ENCODE measurements at regions not wholly inside any gene's neighbourhood (a gene's known extent, or its start where the extent isn't known, plus 50 kb on each side); places are given as distances from the start of the nearest gene placed in this dataset.

DNA sequence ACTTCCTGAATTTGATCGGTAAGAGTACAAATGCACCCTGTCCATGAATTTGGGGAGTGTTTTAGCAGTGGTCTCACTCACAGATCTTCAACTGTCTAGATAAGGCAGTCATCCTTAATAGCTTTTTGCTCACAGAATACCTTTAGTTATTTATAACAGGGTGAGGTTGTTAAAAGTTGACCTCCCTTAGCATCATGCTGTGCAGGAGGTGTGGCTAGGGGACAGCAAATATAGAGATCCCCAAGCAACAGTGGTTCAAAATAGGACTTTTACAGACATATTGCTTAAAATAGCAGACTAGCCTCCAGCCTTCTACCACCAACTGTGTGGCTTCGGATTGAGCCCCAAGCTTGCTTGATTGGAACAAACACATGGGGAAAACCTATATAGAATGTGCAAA, 724.4 kb downstream of the TLE1 start:
- no peak for DNase-seq

GRCh38 chr9:80964374-80964773, 725.0 kb downstream of the TLE1 start:
- no peak for DNase-seq

DNA sequence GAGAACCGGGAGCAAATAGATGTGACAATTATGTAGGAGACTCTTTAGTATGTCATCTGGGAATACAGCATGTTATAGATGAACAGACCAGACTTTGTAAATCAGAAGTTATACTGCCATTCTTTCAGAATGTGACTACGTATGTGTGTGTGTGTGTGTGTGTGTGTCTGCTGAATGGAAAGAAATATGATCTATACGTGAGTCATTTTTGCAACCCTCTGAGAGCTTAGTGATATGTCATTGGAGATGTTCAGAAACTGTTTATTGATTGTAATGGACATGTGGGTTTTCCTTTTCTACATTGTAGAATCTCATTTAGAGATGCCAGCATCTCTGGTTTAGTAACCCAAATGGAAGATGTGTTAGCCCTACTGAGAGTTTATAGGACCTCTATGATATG, 731.5 kb downstream of the TLE1 start:
- DNase-seq, result no peak

DNA sequence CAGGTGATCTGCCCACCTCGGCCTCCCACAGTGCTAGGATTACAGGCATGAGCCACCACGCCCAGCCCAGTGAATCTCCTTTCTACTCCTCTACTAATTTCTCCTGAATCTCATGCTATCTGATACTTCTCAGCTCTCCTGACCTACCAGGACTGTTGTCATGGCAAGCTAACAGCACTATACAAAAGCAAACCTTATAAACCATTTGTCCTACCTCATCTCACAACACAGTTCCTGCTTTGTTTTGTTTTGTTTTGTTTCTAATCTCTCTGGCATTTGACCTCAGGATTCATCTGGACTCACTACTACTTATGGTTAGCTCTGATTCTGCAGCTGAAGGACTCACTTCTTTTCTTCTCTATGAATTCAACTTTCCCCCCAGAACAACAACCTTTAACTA, 734.8 kb downstream of the TLE1 start:
- DNase-seq, result no peak

- no peak for DNase-seq
These were observed 736.9 kb downstream of the TLE1 start for GRCh38 chr9:80952363-80952922.

GRCh38 chr9:80951675-80952074, 737.7 kb downstream of the TLE1 start:
- no peak for DNase-seq

DNA sequence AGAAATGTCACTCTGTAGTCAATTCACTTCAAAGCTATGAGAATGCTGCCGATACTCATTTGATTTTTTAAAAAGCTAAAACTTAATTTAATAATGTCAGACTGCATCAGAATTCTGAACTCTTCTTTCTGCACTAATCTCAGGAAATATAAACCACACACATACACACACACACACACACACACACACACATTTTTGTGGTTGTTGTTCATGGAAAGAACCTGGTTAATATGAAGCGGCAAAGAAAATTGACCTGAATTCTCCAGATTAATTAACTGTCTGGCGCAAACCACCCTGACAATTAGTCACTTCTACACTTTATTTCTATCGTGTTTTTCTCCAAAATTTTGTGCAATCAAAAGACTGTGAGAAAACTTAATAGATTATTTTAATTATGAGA, 740.5 kb downstream of the TLE1 start:
- DNase-seq, result no peak

GRCh38 chr9:80948066-80948465, 741.3 kb downstream of the TLE1 start:
- no peak for DNase-seq

DNA sequence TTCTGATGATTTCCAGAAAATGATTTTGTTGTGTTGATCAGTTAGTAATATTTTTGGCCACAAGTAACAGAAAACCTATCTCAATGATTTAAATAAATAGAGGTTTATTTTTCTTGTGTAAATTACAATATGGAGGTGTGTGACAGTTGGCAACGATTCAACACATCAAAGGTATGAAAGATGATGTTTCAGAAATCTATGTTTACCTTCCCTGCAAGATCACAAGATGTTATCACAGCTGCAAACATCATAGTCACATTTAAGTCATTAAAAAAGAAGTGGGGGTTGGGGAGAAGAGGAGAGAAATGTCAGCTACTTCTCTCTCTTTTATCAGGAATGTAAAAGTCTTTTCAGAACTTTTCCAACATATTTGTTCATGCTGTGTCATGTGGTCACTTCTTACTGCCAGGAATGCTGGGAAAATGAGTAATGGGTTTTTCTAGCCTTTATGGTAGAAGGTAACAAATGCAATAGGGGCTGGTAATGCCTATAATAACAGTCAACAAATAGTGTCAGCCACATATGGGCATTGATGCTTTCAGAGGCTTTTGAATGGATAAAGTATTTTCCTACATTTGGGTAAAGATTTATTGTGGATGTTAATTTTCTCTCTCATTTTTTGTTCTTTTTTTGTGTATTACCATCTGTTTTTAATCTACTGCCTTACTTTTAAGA, 742.7 kb downstream of the TLE1 start:
- DNase-seq, result no peak

DNA sequence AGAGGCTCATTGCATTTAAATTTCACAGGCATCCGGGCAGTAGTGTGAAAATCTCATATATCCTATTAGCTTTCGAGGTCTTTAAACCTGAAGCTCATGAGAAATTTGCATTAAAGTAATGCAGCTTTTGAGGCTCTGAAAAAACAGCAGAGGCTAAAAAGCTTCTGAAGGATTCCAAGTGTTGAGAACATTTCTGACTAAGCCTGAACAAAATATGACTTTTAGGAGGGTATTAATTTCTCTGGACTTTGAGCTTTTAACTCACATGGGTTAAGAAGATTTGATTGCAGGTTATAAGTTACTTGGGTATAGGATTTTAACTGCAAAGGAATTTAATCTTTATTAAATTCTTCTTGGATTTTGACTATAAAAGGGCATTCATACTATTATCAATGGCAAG, 743.9 kb downstream of the TLE1 start:
- DNase-seq, result no peak

DNA sequence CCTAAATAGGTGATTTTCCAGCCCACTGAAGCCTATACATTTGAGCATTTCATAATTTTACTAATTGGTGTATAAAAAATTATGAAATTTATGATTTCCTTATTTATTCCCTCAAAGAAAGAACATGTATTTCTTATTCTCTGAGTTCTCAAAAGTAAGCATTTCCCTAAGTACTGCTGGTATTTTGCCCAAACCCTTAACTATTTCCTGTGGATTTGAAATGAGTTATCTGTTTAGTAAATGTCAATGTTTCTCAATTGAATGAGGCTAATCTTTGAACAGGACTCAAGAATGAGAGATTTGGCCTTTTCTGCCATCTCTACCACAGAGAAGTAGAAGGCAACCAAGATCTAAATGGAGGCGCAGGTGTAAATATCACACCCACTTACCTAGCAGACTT, 751.7 kb downstream of the TLE1 start:
- DNase-seq, result no peak

DNA sequence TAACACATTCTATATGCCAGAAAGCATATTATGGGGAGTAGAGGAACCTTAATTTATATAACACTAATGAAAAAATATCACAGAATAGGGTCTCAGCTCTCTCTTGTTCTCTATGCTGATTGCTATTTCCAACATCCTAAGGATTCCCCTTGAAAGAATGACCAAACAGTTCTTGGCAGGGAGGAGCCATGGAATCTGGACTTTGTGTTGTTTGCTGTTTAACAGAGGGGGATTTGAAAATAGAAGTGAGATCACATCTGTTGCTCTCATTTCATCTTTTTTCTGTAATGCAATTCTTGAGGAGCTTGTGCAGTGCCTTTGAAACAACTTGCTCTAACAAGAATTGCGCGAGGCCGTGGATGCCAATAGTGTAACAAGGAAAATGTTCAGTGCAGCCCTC, 755.3 kb downstream of the TLE1 start:
- no peak for DNase-seq

DNA sequence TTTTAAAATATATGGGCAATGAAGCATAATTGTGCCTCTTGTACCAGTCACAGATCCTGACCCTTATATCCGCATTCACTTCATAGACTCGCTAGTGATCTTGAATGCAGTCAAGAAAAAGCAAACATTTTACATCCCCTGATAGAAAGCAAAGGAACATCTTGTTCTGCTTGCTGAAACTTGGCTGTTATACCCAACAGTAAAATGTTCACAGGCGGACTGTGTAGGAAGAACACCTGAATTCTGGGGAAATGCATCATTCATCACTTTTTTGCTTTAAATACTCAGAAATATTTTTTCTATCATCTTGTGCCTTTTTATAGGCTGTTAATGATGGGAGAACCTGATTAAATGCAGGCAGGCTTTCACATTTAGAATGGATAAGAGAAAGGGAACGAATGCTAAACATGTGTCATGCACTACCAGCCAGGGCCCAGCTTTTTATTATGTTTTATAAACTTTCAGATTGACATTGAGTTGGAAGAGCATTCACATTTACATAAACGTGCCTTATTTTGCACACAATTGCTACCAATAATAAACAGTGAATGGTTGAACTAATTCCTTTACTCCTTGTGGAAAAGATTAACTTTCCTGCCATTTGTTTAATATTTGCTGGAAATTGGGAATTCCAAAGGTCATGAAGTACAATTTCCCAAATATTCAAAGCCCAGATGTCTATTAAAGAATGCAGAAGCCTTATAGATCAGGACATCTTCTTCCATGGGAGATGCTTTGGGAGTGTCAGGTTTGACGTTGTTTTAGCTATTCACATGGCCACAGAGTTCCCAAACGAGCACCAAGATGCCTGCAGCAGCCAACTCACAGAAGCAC, 756.2 kb downstream of the TLE1 start:
- DNase-seq, result no peak

DNA sequence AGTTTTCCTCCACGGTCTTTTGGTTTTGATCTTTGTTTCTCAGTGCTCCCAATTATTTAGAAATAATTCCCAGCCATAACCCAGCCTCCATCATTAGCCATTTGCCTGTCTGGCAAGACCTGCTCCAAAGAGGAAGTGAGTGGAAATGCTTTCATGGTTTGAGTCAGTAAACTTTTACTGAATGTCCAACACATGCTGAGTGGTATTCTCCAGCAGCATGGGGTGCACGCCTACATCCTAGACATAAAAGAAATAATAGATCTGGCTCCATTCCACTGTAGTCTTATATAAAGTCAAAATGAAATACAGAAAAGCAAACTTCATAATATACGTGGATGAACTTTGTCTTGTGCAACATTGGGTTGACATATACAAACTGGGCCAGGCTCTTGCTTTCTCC, 757.2 kb downstream of the TLE1 start:
- no peak for DNase-seq

- no peak for DNase-seq
These were observed 758.2 kb downstream of the TLE1 start for GRCh38 chr9:80931163-80931562.

- DNase-seq, result no peak
These were observed 760.6 kb downstream of the TLE1 start for GRCh38 chr9:80928697-80929096.

DNA sequence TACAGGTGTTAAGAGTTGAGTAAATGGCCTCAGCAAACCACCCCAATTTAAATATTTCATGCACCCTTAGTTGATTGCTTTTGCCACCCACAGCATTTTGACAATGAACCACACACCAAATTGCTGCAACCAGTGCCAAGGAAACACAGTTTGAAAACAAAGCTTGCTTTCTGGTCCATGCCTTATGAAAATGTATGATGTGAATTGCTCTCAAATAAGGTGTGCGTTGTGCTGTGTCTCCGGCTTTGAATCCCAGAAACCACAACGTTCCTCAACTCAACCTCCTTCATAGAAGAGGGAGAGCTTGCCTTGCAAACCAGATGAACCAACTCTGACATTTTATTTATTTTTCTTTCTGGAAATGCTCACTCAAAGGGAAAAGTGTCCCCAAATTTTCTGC, 762.7 kb downstream of the TLE1 start:
- no peak for DNase-seq

GRCh38 chr9:80922544-80922943, 766.8 kb downstream of the TLE1 start:
- DNase-seq, result no peak

GRCh38 chr9:80906728-80907127, 782.6 kb downstream of the TLE1 start:
- no peak for DNase-seq

GRCh38 chr9:80899208-80899607, 790.1 kb downstream of the TLE1 start:
- DNase-seq, result no peak

DNA sequence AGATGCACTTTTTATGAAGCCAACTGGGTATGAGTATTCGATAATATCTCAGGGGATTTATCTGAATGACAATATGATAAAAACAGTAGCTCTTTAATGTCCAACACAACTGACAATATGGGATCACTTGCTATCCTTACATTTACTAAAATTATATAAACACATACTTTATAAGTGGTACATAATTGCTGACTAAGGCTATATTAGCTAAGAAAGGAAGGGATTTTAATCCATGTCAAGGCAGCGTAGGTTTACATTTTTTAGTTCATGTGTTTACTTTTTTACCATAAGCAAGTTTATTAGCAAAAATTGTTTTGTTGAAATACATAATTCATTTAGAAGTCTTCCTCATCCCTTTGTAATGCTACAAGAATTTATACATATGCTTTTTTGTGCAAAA, 796.2 kb downstream of the TLE1 start:
- DNase-seq, result no peak

GRCh38 chr9:80892703-80893102, 796.6 kb downstream of the TLE1 start:
- no peak for DNase-seq

DNA sequence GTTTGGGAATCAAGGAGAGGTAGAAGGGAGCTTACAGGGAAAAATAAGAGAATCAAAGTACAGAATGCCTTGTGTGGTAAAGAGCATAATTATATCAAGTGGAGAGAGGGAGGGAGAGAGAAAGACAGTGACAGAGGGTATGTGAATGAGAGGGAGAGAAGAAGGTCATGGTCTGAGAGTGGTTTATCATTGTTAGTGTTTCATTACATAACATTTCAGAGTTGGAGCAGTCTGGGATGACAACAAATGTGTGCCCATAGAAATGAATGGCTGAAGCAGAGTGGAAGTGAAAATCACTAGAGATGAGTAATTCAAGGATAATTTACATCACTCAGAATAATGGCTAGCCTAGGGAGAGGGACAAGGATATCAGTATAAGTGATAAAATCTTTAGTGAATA, 799.2 kb downstream of the TLE1 start:
- DNase-seq, result no peak

DNA sequence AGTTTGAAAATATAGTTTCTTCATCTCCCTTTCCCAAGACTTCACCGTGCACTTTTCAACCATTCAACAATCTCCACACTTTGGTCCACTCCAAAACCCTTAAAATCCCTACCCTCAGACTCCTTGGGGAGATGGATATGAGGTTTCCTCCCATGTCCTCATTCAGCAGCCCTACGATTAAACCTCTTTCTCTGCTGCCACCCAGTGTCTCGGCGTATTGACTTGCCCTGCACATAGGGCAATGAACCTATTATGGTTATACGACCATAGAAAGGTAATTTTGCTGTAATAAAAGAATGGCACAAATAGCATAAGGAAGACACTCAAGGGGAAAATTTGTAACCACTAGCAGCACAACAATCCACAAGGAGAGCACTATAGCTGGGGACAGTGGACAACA, 803.5 kb downstream of the TLE1 start:
- no peak for DNase-seq
